K562 (cell line): ENCODE measurements at regions not wholly inside any gene's neighbourhood (a gene's known extent, or its start where the extent isn't known, plus 50 kb on each side); places are given as distances from the start of the nearest gene placed in this dataset.

Experiments
- ATAC-seq: fragments of 200-7000 bp; cut with Tn5 transposase; 3 replicates; pipeline ENCODE4 v1.9.1; 2020; ENCODE audit warnings: moderate library complexity
- BruUV-seq: library from RNA; stranded (reverse); fragments of 400-500 nt; replicated peaks from 2 replicates; lab custom pipeline; 2021; lab: Mats Ljungman, UMichigan
- CTCF ChIA-PET: fragments of 300-600 bp; formaldehyde crosslinking; extraction: SDS; loops from one replicate; lab custom pipeline; 2021; ENCODE audit warnings: low intra/inter-chr PET ratio; lab: Yijun Ruan, JAX
- POLR2A ChIA-PET: fragments of 300-600, 350-650 bp; sonication (Branson Sonifier 250); formaldehyde crosslinking; extraction: SDS; loops from one replicate; lab custom pipeline; 2021; ENCODE audit warnings: antibody characterized with exemption, inconsistent platforms; lab: Yijun Ruan, JAX
- DNase-seq, 4 experiments: peaks; one replicate each; pipeline versions ENCODE4 v3.0.0 to v3.0.0-alpha.2; 2011 to 2018; ENCODE audit warnings: low spot score in 3 of 4, mixed read lengths in 3 of 4; ENCODE audit errors: extremely low read depth in 1 of 4
- FAIRE-seq: peaks from 2 replicates; lab custom pipeline; 2011; peaks lifted over from hg19 to GRCh38; lab: Jason Lieb, UNC
- H2AFZ ChIP-seq: 2 replicates; pipeline ENCODE4 v1.6.0; 2011; ENCODE audit warnings: low read depth, low read length, control low read depth, inconsistent platforms
- H3K27ac ChIP-seq: fragments of 200-600 bp; 3 replicates; pipeline ENCODE4 v1.8.0; 2011; ENCODE audit warnings: low read depth, mild to moderate bottlenecking, control low read depth, inconsistent platforms, low read length, moderate library complexity, mixed read lengths; ENCODE audit errors: extremely low read depth
- H3K27me3 ChIP-seq, 2 experiments: fragments of 300-600 bp in 1 of 2; 2 replicates in 1 of 2; 3 replicates in 1 of 2; pipeline versions ENCODE4 v1.6.0 to v1.8.0; 2011; ENCODE audit warnings: inconsistent platforms in 2 of 2, low read length in 2 of 2, mild to moderate bottlenecking in 1 of 2, mixed read lengths in 1 of 2, moderate library complexity in 1 of 2; ENCODE audit not compliant: control insufficient read depth in 2 of 2, insufficient read depth in 2 of 2
- H3K36me3 ChIP-seq: fragments of 300-600 bp; 3 replicates; pipeline ENCODE4 v1.8.0; 2011; ENCODE audit warnings: mild to moderate bottlenecking, low read length, inconsistent platforms; ENCODE audit not compliant: control insufficient read depth, insufficient read depth
- H3K4me1 ChIP-seq, 2 experiments: fragments of 200-600 bp in 1 of 2; replicated peaks in 1 of 2; 2 replicates in 1 of 2; 3 replicates in 1 of 2; pipeline versions ENCODE4 v1.5.1 to v1.8.0; 2011; ENCODE audit warnings: inconsistent platforms in 2 of 2, low read length in 2 of 2, mild to moderate bottlenecking in 1 of 2, mixed read lengths in 1 of 2, moderate library complexity in 1 of 2; ENCODE audit not compliant: control insufficient read depth in 2 of 2, insufficient read depth in 2 of 2
- H3K4me2 ChIP-seq: 2 replicates; pipeline ENCODE4 v1.6.1; 2011; ENCODE audit warnings: low read length, control low read depth, inconsistent platforms, mixed read lengths; ENCODE audit not compliant: insufficient read depth
- H3K4me3 ChIP-seq: fragments of 200-600 bp; sonication (generic), shearing (Covaris generic); 2 replicates; pipeline ENCODE4 v1.5.1; 2016; ENCODE audit warnings: control low read depth, inconsistent platforms
- H3K79me2 ChIP-seq: fragments of 200-600 bp; 3 replicates; pipeline ENCODE4 v1.8.0; 2011; ENCODE audit warnings: low read length, inconsistent platforms; ENCODE audit not compliant: control insufficient read depth, insufficient read depth
- H3K9ac ChIP-seq, 2 experiments: 2 replicates each; pipeline versions ENCODE4 v1.6.0 to v1.6.1; 2011; ENCODE audit warnings: low read depth in 2 of 2, low read length in 2 of 2, control low read depth in 1 of 2, inconsistent platforms in 1 of 2, mild to moderate bottlenecking in 1 of 2, mixed read lengths in 1 of 2; ENCODE audit not compliant: insufficient read depth in 1 of 2
- H3K9me1 ChIP-seq: one replicate; pipeline ENCODE4 v1.6.0; 2011; ENCODE audit warnings: inconsistent platforms, mild to moderate bottlenecking, low read length, moderate library complexity; ENCODE audit not compliant: control insufficient read depth, insufficient read depth
- H3K9me3 ChIP-seq: replicated peaks from 2 replicates; pipeline ENCODE4 v1.5.1; 2011; ENCODE audit warnings: low read depth, low read length, inconsistent platforms; ENCODE audit not compliant: control insufficient read depth, insufficient read depth
- H4K20me1 ChIP-seq: replicated peaks from 2 replicates; pipeline ENCODE4 v1.6.1; 2011; ENCODE audit warnings: low read length, inconsistent platforms, mixed read lengths; ENCODE audit not compliant: control insufficient read depth, insufficient read depth
- CEBPG ChIP-seq, 3 experiments: fragments of 200-800 bp in 1 of 3; sonication (Bioruptor generic) in 1 of 3; sonication (generic) in 1 of 3; formaldehyde crosslinking in 1 of 3; IDR thresholded peaks in 2 of 3; conservative IDR thresholded peaks in 1 of 3; 2 replicates each; pipeline versions ENCODE4 v1.6.1 to v1.8.0; 2016 to 2022; ENCODE audit warnings: missing compliant biosample characterization in 2 of 3, missing genetic modification characterization in 2 of 3, mild to moderate bottlenecking in 1 of 3, missing genetic modification reagents in 1 of 3
- ELF1 ChIP-seq: fragments of 200-800 bp; sonication (Bioruptor generic); IDR thresholded peaks from 2 replicates; pipeline ENCODE4 v1.6.1; 2016; ENCODE audit warnings: missing genetic modification characterization, missing compliant biosample characterization
- FOS ChIP-seq: IDR thresholded peaks from 3 replicates; pipeline ENCODE4 v1.6.1; 2011; ENCODE audit not compliant: insufficient read length; ENCODE audit errors: extremely low read depth
- FOXA3 ChIP-seq, 2 experiments: fragments of 450-650 bp in 1 of 2; sonication (generic) in 1 of 2; formaldehyde crosslinking; IDR thresholded peaks in 1 of 2; conservative IDR thresholded peaks in 1 of 2; 2 replicates each; pipeline versions ENCODE4 v1.4.0 to v1.8.0; 2020 to 2022; ENCODE audit warnings: mild to moderate bottlenecking in 2 of 2, missing genetic modification reagents in 1 of 2
- FOXJ3 ChIP-seq: sonication (generic); formaldehyde crosslinking; IDR thresholded peaks from 2 replicates; pipeline ENCODE4 v1.4.0; 2020; ENCODE audit warnings: mild to moderate bottlenecking, missing genetic modification reagents
- GATAD2B ChIP-seq: fragments of 450-650 bp; IDR thresholded peaks from 2 replicates; pipeline ENCODE4 v1.6.1; 2017; ENCODE audit warnings: mild to moderate bottlenecking, borderline replicate concordance
- GTF2A2 ChIP-seq: IDR thresholded peaks from 2 replicates; pipeline ENCODE4 v1.6.1; 2016; ENCODE audit warnings: mild to moderate bottlenecking, missing genetic modification characterization, missing compliant biosample characterization
- HNRNPUL1 ChIP-seq: fragments of 200-400 bp; formaldehyde crosslinking; IDR thresholded peaks from 2 replicates; pipeline ENCODE4 v1.6.1; 2017; ENCODE audit warnings: low read length
- LARP7 ChIP-seq: fragments of 450-650 bp; IDR thresholded peaks from 2 replicates; pipeline ENCODE4 v1.6.1; 2016
- MCM2 ChIP-seq: fragments of 450-650 bp; IDR thresholded peaks from 2 replicates; pipeline ENCODE4 v1.6.1; 2017; ENCODE audit warnings: low read depth, mild to moderate bottlenecking
- NFYB ChIP-seq: IDR thresholded peaks from 2 replicates; pipeline ENCODE4 v1.6.1; 2011; ENCODE audit warnings: mild to moderate bottlenecking, moderate library complexity; ENCODE audit not compliant: insufficient read length; ENCODE audit errors: extremely low read depth
- RFX5 ChIP-seq: IDR thresholded peaks from 2 replicates; pipeline ENCODE4 v1.6.1; 2011; ENCODE audit warnings: low read depth, mild to moderate bottlenecking, improper control_type of control experiment, low read length
- ZNF174 ChIP-seq: fragments of 250-450 bp; sonication (Bioruptor Pico); IDR thresholded peaks from 2 replicates; pipeline ENCODE4 v1.4.0; 2020; ENCODE audit warnings: mild to moderate bottlenecking
- ZNF589 ChIP-seq: fragments of 200-800 bp; sonication (Bioruptor generic); IDR thresholded peaks from 2 replicates; pipeline ENCODE4 v1.6.1; 2016; ENCODE audit warnings: low read depth, missing genetic modification characterization, missing compliant biosample characterization
- WGBS: fragments of 100-300 bp; shearing (Covaris generic); methylation state at CpG from one replicate; pipeline ENCODE4 v1.1.6; 2016; ENCODE audit warnings: low coverage, mixed read lengths; ENCODE audit not compliant: insufficient coverage; ENCODE audit errors: missing lambda C conversion rate; 5-methylcytosine and 5-hydroxymethylcytosine counted together
- in situ Hi-C: fragments of 300-500 bp; cut with MboI; formaldehyde crosslinking; loops from 4 replicates; pipeline ENCODE4 v1.15.0; 2018; ENCODE audit warnings: inconsistent platforms, mixed read lengths
- intact Hi-C: fragments of 100-400 bp; cut with micrococcal nuclease; formaldehyde crosslinking; loops from 2 replicates; pipeline ENCODE4 v1.14.2; 2022
- TF ChIP-seq, protein P1 (sequence below): fragments of 250-450 bp; sonication (Bioruptor Pico); IDR thresholded peaks from 2 replicates; pipeline ENCODE4 v1.4.0; 2020; ENCODE audit warnings: mild to moderate bottlenecking, moderate library complexity

DNA sequence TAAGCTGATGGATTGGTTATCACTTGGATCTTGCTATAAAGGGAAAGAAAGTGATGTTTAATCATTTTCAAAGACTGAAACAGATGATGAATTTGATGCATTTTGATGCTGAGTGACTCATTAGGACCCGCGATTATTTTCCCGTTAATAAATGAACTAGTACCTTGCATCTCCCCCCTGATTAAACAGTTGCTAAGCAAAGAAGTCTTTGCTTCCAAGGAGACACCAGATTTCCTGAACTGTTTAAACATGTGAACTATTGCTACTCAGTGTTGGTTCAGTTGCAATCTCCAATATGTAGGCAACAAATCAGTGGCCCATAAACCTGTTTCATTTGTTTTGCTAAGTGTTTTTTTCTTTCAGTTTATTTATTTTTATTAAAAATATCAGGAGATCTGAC lies 375.2 kb downstream of the AACS start:
- DNase-seq (no peak), ATAC-seq (no peak), FAIRE-seq (no peak)
- Histone ChIP-seq H3K36me3 (no peaks in the 10 kb centered on the region), H3K27ac (no peak overlapping the region), H3K4me3 (no peak overlapping the region), H3K4me2 (no peak overlapping the region), H3K9me3 (no peaks in the 10 kb centered on the region), H2AFZ (no peak overlapping the region), H3K9ac (no peak overlapping the region), H4K20me1 (no peaks in the 10 kb centered on the region), H3K9me1 (no peaks in the 10 kb centered on the region), H3K79me2 (no peaks in the 10 kb centered on the region), H3K27me3 (peaks cover 0 to 7% of the 10 kb centered on the region in 2 experiments; a peak in 1 of 5 replicates), H3K4me1 (no peaks in the 10 kb centered on the region)
- intact Hi-C loops: no loop called here
- in situ Hi-C loops: no loop called here
- CTCF ChIA-PET: interaction anchor here (0.6 kb wide), 1 partner anchor 19 kb away, joined by 3 read pairs; no protein-coding TSS in a partner anchor
- TF ChIP-seq ELF1 (tag) (no peak), CEBPG (CRISPR knock-in tag; IDR thresholded peaks at IDR 0.05) (no peak), CEBPG (tag; conservative IDR thresholded peaks at IDR 0.05 in 1 of 2, IDR thresholded peaks at IDR 0.05 in 1 of 2) (no peak), GATAD2B (no peak)
- POLR2A ChIA-PET: no interaction called here
- no TSS peak for BruUV-seq
- 0% methylated on average over 3 of the region's 3 CpGs for WGBS

DNA sequence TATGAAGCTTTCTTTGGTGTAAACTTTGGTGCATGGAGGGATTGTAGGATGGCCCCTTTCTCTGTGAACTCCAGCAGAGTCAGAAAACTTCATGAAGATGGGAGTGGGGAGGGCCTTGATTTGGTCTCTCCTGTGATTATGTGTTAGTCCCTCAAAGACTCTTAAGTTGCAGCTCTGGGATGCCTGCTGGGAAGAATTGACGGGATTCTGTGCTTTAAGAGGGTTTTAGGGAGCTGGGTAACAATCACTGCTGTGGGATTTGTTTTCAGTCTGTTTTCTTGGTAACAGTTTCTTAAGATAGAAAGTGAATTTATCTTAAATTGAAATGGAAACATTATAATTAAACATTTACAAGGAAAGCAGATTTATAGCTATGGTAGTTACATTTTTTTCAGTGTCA lies 378.1 kb downstream of the AACS start:
- Histone ChIP-seq H3K9me1 (no peaks in the 10 kb centered on the region), H3K4me2 (no peak overlapping the region), H3K4me3 (no peak overlapping the region), H3K27me3 (no peaks in the 10 kb centered on the region), H3K27ac (no peak overlapping the region), H3K4me1 (no peaks in the 10 kb centered on the region), H2AFZ (no peak overlapping the region), H3K36me3 (no peaks in the 10 kb centered on the region), H3K9me3 (no peaks in the 10 kb centered on the region), H3K79me2 (no peaks in the 10 kb centered on the region), H4K20me1 (no peaks in the 10 kb centered on the region), H3K9ac (no peak overlapping the region)
- FAIRE-seq (no peak), ATAC-seq (no peak), DNase-seq (no peak)
- in situ Hi-C loops (no loop called here), intact Hi-C loops (no loop called here)
- no TSS peak for BruUV-seq
- 0% methylated on average over 1 of the region's 1 CpG for WGBS
- POLR2A ChIA-PET: no interaction called here
- CTCF ChIA-PET: no interaction called here
- TF ChIP-seq FOXA3 (CRISPR knock-in tag; conservative IDR thresholded peaks at IDR 0.05 in 1 of 2, IDR thresholded peaks at IDR 0.05 in 1 of 2): no peak
- no peak for TF ChIP-seq NFYB
- TF ChIP-seq ZNF589 (CRISPR knock-in tag): no peak
- TF ChIP-seq, protein P1, sequence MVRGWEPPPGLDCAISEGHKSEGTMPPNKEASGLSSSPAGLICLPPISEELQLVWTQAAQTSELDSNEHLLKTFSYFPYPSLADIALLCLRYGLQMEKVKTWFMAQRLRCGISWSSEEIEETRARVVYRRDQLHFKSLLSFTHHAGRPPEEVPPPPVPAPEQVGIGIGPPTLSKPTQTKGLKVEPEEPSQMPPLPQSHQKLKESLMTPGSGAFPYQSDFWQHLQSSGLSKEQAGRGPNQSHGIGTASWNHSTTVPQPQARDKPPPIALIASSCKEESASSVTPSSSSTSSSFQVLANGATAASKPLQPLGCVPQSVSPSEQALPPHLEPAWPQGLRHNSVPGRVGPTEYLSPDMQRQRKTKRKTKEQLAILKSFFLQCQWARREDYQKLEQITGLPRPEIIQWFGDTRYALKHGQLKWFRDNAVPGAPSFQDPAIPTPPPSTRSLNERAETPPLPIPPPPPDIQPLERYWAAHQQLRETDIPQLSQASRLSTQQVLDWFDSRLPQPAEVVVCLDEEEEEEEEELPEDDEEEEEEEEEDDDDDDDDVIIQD: no peak
- no peak for TF ChIP-seq LARP7
- TF ChIP-seq HNRNPUL1: no peak
- TF ChIP-seq FOS: no peak
- TF ChIP-seq ZNF174 (CRISPR knock-in tag): no peak
- TF ChIP-seq MCM2: no peak
- no peak for TF ChIP-seq FOXJ3 (CRISPR knock-in tag)
- TF ChIP-seq RFX5: no peak
- no peak for TF ChIP-seq GTF2A2 (tag)
